ENCODE measurements at regions not wholly inside any gene's neighbourhood (a gene's known extent, or its start where the extent isn't known, plus 50 kb on each side); places are given as distances from the start of the nearest gene placed in this dataset.

DNA sequence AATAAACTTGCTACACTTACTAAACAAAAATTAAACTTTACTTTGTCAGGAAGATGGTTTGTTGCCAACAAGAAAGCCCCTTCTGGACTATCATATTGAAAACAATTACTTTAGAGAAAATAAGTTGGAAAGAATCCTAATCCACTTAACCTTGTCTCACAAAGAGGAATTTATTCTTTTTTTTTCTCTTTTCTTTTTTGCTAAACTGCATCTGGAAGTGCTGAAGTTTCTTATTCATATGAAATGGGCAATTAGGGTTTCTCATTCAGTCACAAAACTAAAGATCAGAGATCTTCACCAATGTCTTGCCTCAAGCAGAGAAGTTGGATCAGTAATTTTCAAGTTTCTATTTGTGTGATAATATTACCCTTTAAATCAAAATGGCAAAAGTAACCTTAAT, 234.9 kb upstream of the AMOT start:
- no peak overlapping the region for H3K4me3 Mint-ChIP-seq
- no peak overlapping the region for H2AFZ ChIP-seq
- H3K9me2 ChIP-seq (ENCODE audit: insufficient read depth) = no peaks in the 10 kb centered on the region
- H3K27me3 ChIP-seq (ENCODE audit: insufficient read depth) = no peaks in the 10 kb centered on the region
- peaks cover 17% of the 10 kb centered on the region; the same call in 1 of the 2 replicates for H3K4me1 ChIP-seq (ENCODE audit: insufficient read depth)
- DNase-seq (ENCODE audit: low spot score) (no peak), ATAC-seq (no peak)
- H4K20me1 ChIP-seq (replicated peaks; ENCODE audit: insufficient read depth) = no peaks in the 10 kb centered on the region
- H3K4me3 ChIP-seq = 0 out of 2 replicates have a peak overlapping the region, but pooled peaks have one; percentile 13
- H3K36me3 Mint-ChIP-seq (ENCODE audit: low read depth) = peaks cover 6% of the 10 kb centered on the region; the same call in 2 of the 3 replicates
- no peaks in the 10 kb centered on the region for H3K36me3 ChIP-seq (ENCODE audit: insufficient read depth)
- TF ChIP-seq CREB1 (CRISPR knock-in tag; IDR thresholded peaks at IDR 0.05; ENCODE audit: low read depth) = no peak
- TF ChIP-seq EZH2phosphoT487 (IDR thresholded peaks at IDR 0.05; ENCODE audit: unreplicated experiment) = no peak
- TF ChIP-seq ZNF331 (CRISPR knock-in tag; IDR thresholded peaks at IDR 0.05; ENCODE audit: low read depth) = no peak
- TF ChIP-seq EZH2 (IDR thresholded peaks at IDR 0.05; ENCODE audit: low read depth, unreplicated experiment) = no peak
- no peak for TF ChIP-seq ETS1 (IDR thresholded peaks at IDR 0.05)
- TF ChIP-seq, protein P1, sequence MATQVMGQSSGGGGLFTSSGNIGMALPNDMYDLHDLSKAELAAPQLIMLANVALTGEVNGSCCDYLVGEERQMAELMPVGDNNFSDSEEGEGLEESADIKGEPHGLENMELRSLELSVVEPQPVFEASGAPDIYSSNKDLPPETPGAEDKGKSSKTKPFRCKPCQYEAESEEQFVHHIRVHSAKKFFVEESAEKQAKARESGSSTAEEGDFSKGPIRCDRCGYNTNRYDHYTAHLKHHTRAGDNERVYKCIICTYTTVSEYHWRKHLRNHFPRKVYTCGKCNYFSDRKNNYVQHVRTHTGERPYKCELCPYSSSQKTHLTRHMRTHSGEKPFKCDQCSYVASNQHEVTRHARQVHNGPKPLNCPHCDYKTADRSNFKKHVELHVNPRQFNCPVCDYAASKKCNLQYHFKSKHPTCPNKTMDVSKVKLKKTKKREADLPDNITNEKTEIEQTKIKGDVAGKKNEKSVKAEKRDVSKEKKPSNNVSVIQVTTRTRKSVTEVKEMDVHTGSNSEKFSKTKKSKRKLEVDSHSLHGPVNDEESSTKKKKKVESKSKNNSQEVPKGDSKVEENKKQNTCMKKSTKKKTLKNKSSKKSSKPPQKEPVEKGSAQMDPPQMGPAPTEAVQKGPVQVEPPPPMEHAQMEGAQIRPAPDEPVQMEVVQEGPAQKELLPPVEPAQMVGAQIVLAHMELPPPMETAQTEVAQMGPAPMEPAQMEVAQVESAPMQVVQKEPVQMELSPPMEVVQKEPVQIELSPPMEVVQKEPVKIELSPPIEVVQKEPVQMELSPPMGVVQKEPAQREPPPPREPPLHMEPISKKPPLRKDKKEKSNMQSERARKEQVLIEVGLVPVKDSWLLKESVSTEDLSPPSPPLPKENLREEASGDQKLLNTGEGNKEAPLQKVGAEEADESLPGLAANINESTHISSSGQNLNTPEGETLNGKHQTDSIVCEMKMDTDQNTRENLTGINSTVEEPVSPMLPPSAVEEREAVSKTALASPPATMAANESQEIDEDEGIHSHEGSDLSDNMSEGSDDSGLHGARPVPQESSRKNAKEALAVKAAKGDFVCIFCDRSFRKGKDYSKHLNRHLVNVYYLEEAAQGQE (IDR thresholded peaks at IDR 0.05; ENCODE audit: unreplicated experiment) = no peak
- no peak for TF ChIP-seq ZNF462 (CRISPR knock-in tag; IDR thresholded peaks at IDR 0.05)
- TF ChIP-seq STAT1 (IDR thresholded peaks at IDR 0.05; ENCODE audit: unreplicated experiment) = no peak
- TF ChIP-seq CTCF (conservative IDR thresholded peaks at IDR 0.05; ENCODE audit: low read depth in 2 of 2) = no peak
- TF ChIP-seq NANOG (IDR thresholded peaks at IDR 0.05; ENCODE audit: borderline replicate concordance) = no peak
- TF ChIP-seq JUNB (IDR thresholded peaks at IDR 0.05; ENCODE audit: unreplicated experiment) = no peak
- no peak for TF ChIP-seq POLR2AphosphoS5 (IDR thresholded peaks at IDR 0.05; ENCODE audit: low read depth)
- no peak for TF ChIP-seq ZNF114 (CRISPR knock-in tag; IDR thresholded peaks at IDR 0.05)
- H3K27ac Mint-ChIP-seq = 0 out of 2 replicates have a peak overlapping the region, but pooled peaks have one; percentile 56
- H3F3A ChIP-seq (replicated peaks; ENCODE audit: low read depth) = no peaks in the 10 kb centered on the region
- peak overlapping the region; percentile 56; the same call in 1 of the 2 replicates for H3K27ac ChIP-seq (ENCODE audit: low read depth)
- no peaks in the 10 kb centered on the region for H3K79me2 ChIP-seq (replicated peaks; ENCODE audit: insufficient read depth)
- H3K4me2 ChIP-seq = peak overlapping the region; percentile 49
- H3K4me1 Mint-ChIP-seq = peaks cover 2% of the 10 kb centered on the region; the same call in 2 of the 3 replicates
- no peaks in the 10 kb centered on the region for H3K27me3 Mint-ChIP-seq (ENCODE audit: insufficient read depth, low read depth, poor library complexity)
- peaks cover 7% of the 10 kb centered on the region for H3K9me3 Mint-ChIP-seq

Data from GM23338 (cell line).